Esophagus muscularis mucosa (tissue), 4 donors: ENCODE measurements at regions not wholly inside any gene's neighbourhood (a gene's known extent, or its start where the extent isn't known, plus 50 kb on each side); places are given as distances from the start of the nearest gene placed in this dataset.

Experiments used
- DNase-seq: peaks from one replicate; pipeline ENCODE4 v3.0.0-alpha.2; 2017; ENCODE audit errors: extremely low spot score
- H3K27ac ChIP-seq, 4 donors: fragments of 200-600 bp; sonication (generic); replicated peaks in 1 of 4; 1 replicate in 3 of 4; 2 replicates in 1 of 4; pipeline ENCODE4 v1.5.1; 2016 to 2019; ENCODE audit warnings: mild to moderate bottlenecking in 1 of 4
- H3K27me3 ChIP-seq, 4 donors: fragments of 200-600 bp; sonication (generic); one replicate each; pipeline versions ENCODE4 v1.5.1 to v1.6.0; 2016 to 2019
- H3K36me3 ChIP-seq, 4 donors: fragments of 200-600 bp; sonication (generic); one replicate each; pipeline ENCODE4 v1.5.1; 2016 to 2019
- H3K4me1 ChIP-seq, 4 donors: fragments of 200-600 bp; sonication (generic); one replicate each; pipeline ENCODE4 v1.5.1; 2016 to 2019
- H3K4me3 ChIP-seq, 4 donors: fragments of 200-600 bp; sonication (generic); 1 replicate in 2 of 4; 2 replicates in 2 of 4; pipeline ENCODE4 v1.5.1; 2016 to 2019; ENCODE audit warnings: mild to moderate bottlenecking in 4 of 4, moderate library complexity in 1 of 4
- H3K9me3 ChIP-seq, 4 donors: fragments of 200-600 bp; sonication (generic); 1 replicate in 3 of 4; 2 replicates in 1 of 4; pipeline ENCODE4 v1.5.1; 2016 to 2019
- CTCF ChIP-seq, 3 experiments: fragments of 200-600 bp in 2 of 3; fragments of 450-650 bp in 1 of 3; sonication (generic) in 2 of 3; IDR thresholded peaks; one replicate each; pipeline ENCODE4 v1.5.1; 2017 to 2019; ENCODE audit warnings: antibody characterized with exemption in 3 of 3, mild to moderate bottlenecking in 2 of 3, moderate library complexity in 1 of 3
- EP300 ChIP-seq: sonication (generic); formaldehyde crosslinking; IDR thresholded peaks from one replicate; pipeline ENCODE4 v1.6.1; 2017; ENCODE audit warnings: antibody characterized with exemption
- POLR2A ChIP-seq: fragments of 450-650 bp; IDR thresholded peaks from one replicate; pipeline ENCODE4 v1.6.1; 2017; ENCODE audit warnings: antibody characterized with exemption, moderate library complexity, mild to moderate bottlenecking, low read depth
- POLR2AphosphoS5 ChIP-seq, 2 donors: sonication (generic); formaldehyde crosslinking; IDR thresholded peaks; one replicate each; pipeline ENCODE4 v1.6.1; 2017; ENCODE audit warnings: antibody characterized with exemption in 2 of 2
- WGBS: methylation state at CpG from one replicate; pipeline ENCODE4 v1.1.5; 2018; 5-methylcytosine and 5-hydroxymethylcytosine counted together
- intact Hi-C: fragments of 100-400 bp; cut with DNase I; formaldehyde crosslinking; loops from one replicate; pipeline ENCODE4 v1.15.1; 2023

GRCh38 chr17:73747221-73748002, 103.2 kb upstream of the SDK2 start:
- WGBS, result 74% methylated on average over 15 of the region's 15 CpGs
- intact Hi-C loops, result no loop called here
- H3K4me3 ChIP-seq, result no peak overlapping the region
- H3K27ac ChIP-seq, result no peak overlapping the region
- TF ChIP-seq CTCF (IDR thresholded peaks at IDR 0.05) (no peak), POLR2AphosphoS5 (IDR thresholded peaks at IDR 0.05) (no peak), EP300 (no peak), POLR2A (no peak)
- DNase-seq, result no peak
- no peaks in the 10 kb centered on the region for H3K4me1 ChIP-seq
- H3K9me3 ChIP-seq, result peaks cover 0 to 7% (median 1%) of the 10 kb centered on the region in 4 donors
- H3K36me3 ChIP-seq, result no peaks in the 10 kb centered on the region
- peaks cover 0 to 60% (median 3%) of the 10 kb centered on the region in 4 donors for H3K27me3 ChIP-seq

GRCh38 chr17:73748508-73748907, 104.3 kb upstream of the SDK2 start:
- Histone ChIP-seq H3K4me3 (no peak overlapping the region), H3K36me3 (no peaks in the 10 kb centered on the region), H3K4me1 (no peaks in the 10 kb centered on the region), H3K27ac (no peak overlapping the region), H3K27me3 (peaks cover 0 to 52% (median 0%) of the 10 kb centered on the region in 4 donors), H3K9me3 (no peaks in the 10 kb centered on the region)
- DNase-seq, result no peak
- WGBS, result 84% methylated on average over 18 of the region's 18 CpGs
- TF ChIP-seq POLR2A (no peak), EP300 (no peak), POLR2AphosphoS5 (IDR thresholded peaks at IDR 0.05) (no peak), CTCF (IDR thresholded peaks at IDR 0.05) (no peak)
- intact Hi-C loops, result no loop called here

- H3K36me3 ChIP-seq, result no peaks in the 10 kb centered on the region
- no peaks in the 10 kb centered on the region for H3K4me1 ChIP-seq
- intact Hi-C loops, result no loop called here
- H3K4me3 ChIP-seq, result no peak overlapping the region
- no peaks in the 10 kb centered on the region for H3K9me3 ChIP-seq
- TF ChIP-seq POLR2AphosphoS5 (IDR thresholded peaks at IDR 0.05) (no peak), CTCF (IDR thresholded peaks at IDR 0.05) (no peak), POLR2A (no peak), EP300 (no peak)
- DNase-seq, result no peak
- H3K27me3 ChIP-seq, result peaks cover 0 to 45% (median 0%) of the 10 kb centered on the region in 4 donors
- no peak overlapping the region for H3K27ac ChIP-seq
- 87% methylated on average over 6 of the region's 6 CpGs for WGBS
Observed at GRCh38 chr17:73749337-73749823, 105.1 kb upstream of the SDK2 start.

- Histone ChIP-seq H3K27ac (no peak overlapping the region), H3K4me1 (no peaks in the 10 kb centered on the region), H3K27me3 (peaks cover 0 to 39% (median 0%) of the 10 kb centered on the region in 4 donors), H3K9me3 (no peaks in the 10 kb centered on the region), H3K4me3 (no peak overlapping the region), H3K36me3 (no peaks in the 10 kb centered on the region)
- TF ChIP-seq CTCF (IDR thresholded peaks at IDR 0.05) (no peak), POLR2A (no peak), POLR2AphosphoS5 (IDR thresholded peaks at IDR 0.05) (no peak), EP300 (no peak)
- intact Hi-C loops, result no loop called here
- 80% methylated on average over 15 of the region's 16 CpGs for WGBS
- DNase-seq, result no peak
Observed at GRCh38 chr17:73749928-73750605, 105.8 kb upstream of the SDK2 start.
